SU-DHL-6 (cell line): ENCODE measurements at regions not wholly inside any gene's neighbourhood (a gene's known extent, or its start where the extent isn't known, plus 50 kb on each side); places are given as distances from the start of the nearest gene placed in this dataset.

Source experiments
- EZH2phosphoT487 ChIP-seq: fragments of 200-600 bp; sonication (generic), shearing (Covaris generic); conservative IDR thresholded peaks from 2 replicates; pipeline ENCODE4 v1.6.1; 2018; ENCODE audit warnings: mild to moderate bottlenecking, antibody characterized with exemption, low read length, moderate library complexity, mixed read lengths
- TF ChIP-seq, protein P1 (sequence below): fragments of 200-600 bp; sonication (generic); IDR thresholded peaks from one replicate; pipeline ENCODE4 v1.5.1; 2017; ENCODE audit warnings: antibody characterized with exemption, mild to moderate bottlenecking, low read length, moderate library complexity; ENCODE audit not compliant: insufficient read depth, poor library complexity, severe bottlenecking

DNA sequence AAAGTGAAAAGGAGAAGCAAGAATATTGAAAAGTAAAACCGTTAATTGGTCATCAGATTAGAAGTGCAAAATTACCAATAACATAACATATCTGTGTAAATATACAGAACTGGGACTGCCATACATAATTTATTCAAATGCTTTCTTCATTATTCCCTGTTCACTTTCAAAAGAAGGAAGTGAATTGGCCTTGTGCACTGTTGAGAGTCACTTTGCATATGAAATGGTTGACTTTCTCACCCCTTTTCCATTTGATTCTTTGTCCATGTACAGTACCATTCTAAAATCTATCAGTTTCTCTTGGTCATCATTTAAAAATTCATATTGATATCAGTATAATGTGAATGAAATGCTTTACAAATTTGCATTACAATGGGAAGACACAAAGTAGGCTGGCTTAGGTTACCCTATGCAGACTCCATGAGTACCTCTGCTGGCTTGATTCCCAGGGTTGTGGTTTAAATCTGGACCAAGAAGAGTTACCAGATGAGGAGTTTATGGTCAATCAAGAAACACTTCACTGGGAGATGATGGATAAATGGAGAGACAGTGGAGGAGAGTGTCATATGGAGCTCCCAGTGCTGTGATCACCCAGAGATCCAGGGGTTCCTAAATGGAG lies 210.9 kb upstream of the TOPAZ1 start:
- TF ChIP-seq, protein P1, sequence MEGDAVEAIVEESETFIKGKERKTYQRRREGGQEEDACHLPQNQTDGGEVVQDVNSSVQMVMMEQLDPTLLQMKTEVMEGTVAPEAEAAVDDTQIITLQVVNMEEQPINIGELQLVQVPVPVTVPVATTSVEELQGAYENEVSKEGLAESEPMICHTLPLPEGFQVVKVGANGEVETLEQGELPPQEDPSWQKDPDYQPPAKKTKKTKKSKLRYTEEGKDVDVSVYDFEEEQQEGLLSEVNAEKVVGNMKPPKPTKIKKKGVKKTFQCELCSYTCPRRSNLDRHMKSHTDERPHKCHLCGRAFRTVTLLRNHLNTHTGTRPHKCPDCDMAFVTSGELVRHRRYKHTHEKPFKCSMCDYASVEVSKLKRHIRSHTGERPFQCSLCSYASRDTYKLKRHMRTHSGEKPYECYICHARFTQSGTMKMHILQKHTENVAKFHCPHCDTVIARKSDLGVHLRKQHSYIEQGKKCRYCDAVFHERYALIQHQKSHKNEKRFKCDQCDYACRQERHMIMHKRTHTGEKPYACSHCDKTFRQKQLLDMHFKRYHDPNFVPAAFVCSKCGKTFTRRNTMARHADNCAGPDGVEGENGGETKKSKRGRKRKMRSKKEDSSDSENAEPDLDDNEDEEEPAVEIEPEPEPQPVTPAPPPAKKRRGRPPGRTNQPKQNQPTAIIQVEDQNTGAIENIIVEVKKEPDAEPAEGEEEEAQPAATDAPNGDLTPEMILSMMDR = no peak
- no peak for TF ChIP-seq EZH2phosphoT487
